Gastroesophageal sphincter (tissue), 4 donors: ENCODE measurements at regions not wholly inside any gene's neighbourhood (a gene's known extent, or its start where the extent isn't known, plus 50 kb on each side); places are given as distances from the start of the nearest gene placed in this dataset.

Experiments
- ATAC-seq: fragments of 150-250 bp; one replicate; pipeline ENCODE4 v1.9.1; 2016; ENCODE audit warnings: mild to moderate bottlenecking, moderate library complexity
- H3K27ac ChIP-seq, 4 donors: fragments of 200-600 bp; sonication (generic) in 3 of 4; 1 replicate in 3 of 4; 2 replicates in 1 of 4; pipeline ENCODE4 v1.5.1; 2016 to 2019
- H3K27me3 ChIP-seq: fragments of 200-600 bp; sonication (generic); one replicate; pipeline ENCODE4 v1.5.1; 2019
- H3K36me3 ChIP-seq, 2 donors: fragments of 200-600 bp; sonication (generic); one replicate each; pipeline ENCODE4 v1.5.1; 2019; ENCODE audit warnings: control low read depth in 1 of 2
- H3K4me1 ChIP-seq, 3 donors: fragments of 200-600 bp; sonication (generic); 1 replicate in 2 of 3; 2 replicates in 1 of 3; pipeline ENCODE4 v1.5.1; 2016 to 2019; ENCODE audit warnings: control low read depth in 2 of 3
- H3K4me3 ChIP-seq, 2 donors: fragments of 200-600 bp; sonication (generic); one replicate each; pipeline ENCODE4 v1.5.1; 2019; ENCODE audit warnings: mild to moderate bottlenecking in 1 of 2, moderate library complexity in 1 of 2
- H3K9me3 ChIP-seq, 3 donors: fragments of 200-600 bp; sonication (generic); one replicate each; pipeline ENCODE4 v1.5.1; 2017 to 2019; ENCODE audit warnings: control low read depth in 2 of 3
- EP300 ChIP-seq: sonication (generic); formaldehyde crosslinking; IDR thresholded peaks from one replicate; pipeline ENCODE4 v1.6.1; 2017; ENCODE audit warnings: antibody characterized with exemption, mild to moderate bottlenecking
- POLR2A ChIP-seq, 2 donors: fragments of 450-650 bp; IDR thresholded peaks; one replicate each; pipeline ENCODE4 v1.6.1; 2017; ENCODE audit warnings: antibody characterized with exemption in 2 of 2, mild to moderate bottlenecking in 2 of 2, moderate library complexity in 1 of 2
- POLR2AphosphoS5 ChIP-seq: sonication (generic); formaldehyde crosslinking; IDR thresholded peaks from one replicate; pipeline ENCODE4 v1.6.1; 2017; ENCODE audit warnings: antibody characterized with exemption
- WGBS, 2 donors: methylation state at CpG; one replicate each; pipeline ENCODE4 v1.1.5; 2018; ENCODE audit warnings: low coverage in 1 of 2; 5-methylcytosine and 5-hydroxymethylcytosine counted together
- TF ChIP-seq, protein P1 (sequence below), 4 experiments: fragments of 200-600 bp in 2 of 4; fragments of 450-650 bp in 2 of 4; sonication (generic) in 1 of 4; IDR thresholded peaks; one replicate each; pipeline ENCODE4 v1.5.1; 2017 to 2019; ENCODE audit warnings: antibody characterized with exemption in 4 of 4, mild to moderate bottlenecking in 2 of 4, moderate library complexity in 2 of 4

DNA sequence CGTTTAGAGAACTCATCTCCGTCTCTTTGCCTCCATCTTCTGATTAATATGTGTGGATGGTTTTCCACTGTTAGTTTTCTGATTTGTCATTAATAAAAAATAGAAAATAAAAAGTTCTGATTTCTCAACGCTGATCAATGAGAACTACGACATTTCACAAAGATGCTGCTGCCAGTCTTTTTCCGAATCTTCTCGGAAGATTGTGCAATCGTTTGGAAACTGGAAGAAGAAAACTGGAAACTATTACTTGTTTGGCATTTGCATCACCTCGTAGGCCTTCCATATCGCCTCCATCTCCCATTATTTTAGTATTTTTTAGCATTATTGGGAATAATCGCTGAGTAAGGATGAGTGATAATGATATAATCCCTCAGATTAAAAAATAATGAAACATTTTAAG, 123.2 kb upstream of the KLF6 start:
- WGBS, 2 donors: 86 to 92% methylated on average over 10 of the region's 10 CpGs
- TF ChIP-seq, protein P1, sequence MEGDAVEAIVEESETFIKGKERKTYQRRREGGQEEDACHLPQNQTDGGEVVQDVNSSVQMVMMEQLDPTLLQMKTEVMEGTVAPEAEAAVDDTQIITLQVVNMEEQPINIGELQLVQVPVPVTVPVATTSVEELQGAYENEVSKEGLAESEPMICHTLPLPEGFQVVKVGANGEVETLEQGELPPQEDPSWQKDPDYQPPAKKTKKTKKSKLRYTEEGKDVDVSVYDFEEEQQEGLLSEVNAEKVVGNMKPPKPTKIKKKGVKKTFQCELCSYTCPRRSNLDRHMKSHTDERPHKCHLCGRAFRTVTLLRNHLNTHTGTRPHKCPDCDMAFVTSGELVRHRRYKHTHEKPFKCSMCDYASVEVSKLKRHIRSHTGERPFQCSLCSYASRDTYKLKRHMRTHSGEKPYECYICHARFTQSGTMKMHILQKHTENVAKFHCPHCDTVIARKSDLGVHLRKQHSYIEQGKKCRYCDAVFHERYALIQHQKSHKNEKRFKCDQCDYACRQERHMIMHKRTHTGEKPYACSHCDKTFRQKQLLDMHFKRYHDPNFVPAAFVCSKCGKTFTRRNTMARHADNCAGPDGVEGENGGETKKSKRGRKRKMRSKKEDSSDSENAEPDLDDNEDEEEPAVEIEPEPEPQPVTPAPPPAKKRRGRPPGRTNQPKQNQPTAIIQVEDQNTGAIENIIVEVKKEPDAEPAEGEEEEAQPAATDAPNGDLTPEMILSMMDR (IDR thresholded peaks at IDR 0.05): no peak
- TF ChIP-seq EP300 (no peak), POLR2AphosphoS5 (peak; percentile 31), POLR2A (IDR thresholded peaks at IDR 0.05) (no peak)
- Histone ChIP-seq H3K36me3 (no peaks in the 10 kb centered on the region), H3K4me3 (no peak overlapping the region), H3K9me3 (no peaks in the 10 kb centered on the region), H3K27ac (peak overlapping the region in 1 of 4 donors; percentile 73), H3K27me3 (no peaks in the 10 kb centered on the region), H3K4me1 (peaks cover 0 to 19% (median 5%) of the 10 kb centered on the region in 3 donors)
- no peak for ATAC-seq

DNA sequence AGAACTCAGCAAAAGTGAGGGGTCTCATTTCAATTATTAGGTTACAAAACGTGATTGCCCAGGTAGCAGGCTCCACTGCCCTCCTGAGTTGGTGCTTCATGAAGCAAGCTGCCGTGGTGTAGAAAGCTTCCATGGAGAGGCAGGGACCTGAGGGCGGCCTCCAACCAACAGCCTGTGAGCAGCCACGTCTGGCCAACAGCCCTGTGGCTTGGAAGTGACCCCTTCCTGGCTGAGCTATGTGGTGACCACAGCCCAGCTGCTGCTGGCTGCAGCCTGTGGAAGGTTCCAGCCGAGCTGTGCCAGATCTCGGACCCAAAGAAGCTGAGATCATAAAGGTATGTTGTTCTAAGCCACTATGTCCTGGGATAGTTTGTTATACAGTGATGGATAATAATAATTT, 122.5 kb upstream of the KLF6 start:
- Histone ChIP-seq H3K4me1 (peaks cover 3 to 23% (median 11%) of the 10 kb centered on the region in 3 donors), H3K9me3 (no peaks in the 10 kb centered on the region), H3K4me3 (no peak overlapping the region), H3K36me3 (no peaks in the 10 kb centered on the region), H3K27ac (peak overlapping the region; percentile 19 to 73 (median 50)), H3K27me3 (no peaks in the 10 kb centered on the region)
- TF ChIP-seq POLR2A (IDR thresholded peaks at IDR 0.05): no peak
- TF ChIP-seq, protein P1 (IDR thresholded peaks at IDR 0.05): no peak
- no peak for TF ChIP-seq POLR2AphosphoS5
- no peak for TF ChIP-seq EP300
- WGBS, 2 donors: 92 to 100% methylated on average over 1 to 3 of the region's 6 CpGs
- peak; percentile 60 for ATAC-seq

DNA sequence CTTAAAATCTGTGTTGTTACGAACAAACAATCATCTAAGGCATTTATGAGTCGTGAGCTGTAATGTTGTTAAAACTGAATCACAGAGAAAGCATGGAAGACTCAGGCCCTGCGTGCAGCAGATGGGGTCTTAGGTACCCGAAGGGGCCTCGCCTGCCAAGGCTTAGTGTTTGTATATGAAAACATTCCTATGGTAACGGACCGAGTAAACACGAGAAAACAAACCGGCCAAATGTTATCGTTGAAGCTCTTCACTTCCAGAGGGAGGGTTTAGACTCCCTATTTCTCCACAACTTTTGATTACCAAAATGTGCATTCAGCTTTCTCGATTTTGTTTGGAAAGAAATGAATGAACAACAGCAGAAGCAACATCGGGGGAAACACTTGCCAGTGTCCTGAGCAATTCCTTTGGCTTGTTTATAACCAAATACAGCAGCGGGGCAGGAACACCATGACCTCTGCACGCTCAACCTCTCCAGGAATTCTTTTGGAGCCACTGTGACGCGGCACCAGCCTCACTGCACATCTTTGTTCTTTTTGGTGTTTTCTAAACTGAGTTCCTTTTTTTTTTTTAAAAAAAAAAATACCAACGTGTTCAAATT, 121.6 kb upstream of the KLF6 start:
- 53 to 71% methylated on average over 15 to 16 of the region's 17 CpGs for WGBS, 2 donors
- TF ChIP-seq, protein P1 (IDR thresholded peaks at IDR 0.05): no peak
- TF ChIP-seq POLR2AphosphoS5: peak; percentile 84
- no peaks in the 10 kb centered on the region for H3K9me3 ChIP-seq
- peaks cover 3 to 25% (median 14%) of the 10 kb centered on the region in 3 donors for H3K4me1 ChIP-seq
- no peaks in the 10 kb centered on the region for H3K27me3 ChIP-seq
- H3K36me3 ChIP-seq: no peaks in the 10 kb centered on the region
- peak overlapping the region; percentile 20 to 73 (median 50) for H3K27ac ChIP-seq
- H3K4me3 ChIP-seq: no peak overlapping the region
- peak; percentile 71 for ATAC-seq

DNA sequence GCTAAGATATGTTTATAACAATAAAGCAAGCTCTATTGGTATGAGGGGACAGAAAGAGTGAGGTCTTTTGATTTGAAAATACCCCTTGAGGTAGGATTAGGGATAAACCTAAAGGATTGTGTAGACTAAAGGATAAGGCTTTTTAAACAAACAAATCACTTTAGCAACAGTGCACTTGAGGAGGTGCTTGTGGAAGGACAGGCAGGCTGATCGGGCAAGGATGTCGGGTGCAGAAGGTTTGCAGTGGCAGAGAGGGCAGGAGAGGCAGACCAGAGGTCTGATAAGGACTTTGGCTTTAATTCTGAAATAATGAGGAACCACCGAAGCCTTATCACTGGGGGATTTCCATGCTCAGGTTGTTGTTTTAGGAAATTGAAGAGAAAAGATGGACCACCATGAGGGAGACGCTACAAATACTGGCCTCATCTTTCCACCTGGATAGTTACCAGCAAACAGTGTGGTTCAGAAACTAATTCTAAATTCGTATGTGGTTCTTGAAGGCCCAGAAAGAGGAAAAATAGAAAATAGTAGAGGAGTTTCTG, 119.5 kb upstream of the KLF6 start:
- WGBS, 2 donors: 75 to 80% methylated on average over 1 to 5 of the region's 5 CpGs
- ATAC-seq: no peak
- peak overlapping the region in 2 of 4 donors; percentile 55 to 81 for H3K27ac ChIP-seq
- H3K4me1 ChIP-seq: peaks cover 3 to 25% (median 14%) of the 10 kb centered on the region in 3 donors
- no peaks in the 10 kb centered on the region for H3K27me3 ChIP-seq
- no peaks in the 10 kb centered on the region for H3K9me3 ChIP-seq
- H3K36me3 ChIP-seq: no peaks in the 10 kb centered on the region
- H3K4me3 ChIP-seq: no peak overlapping the region
- no peak for TF ChIP-seq POLR2AphosphoS5
- no peak for TF ChIP-seq EP300
- no peak for TF ChIP-seq POLR2A (IDR thresholded peaks at IDR 0.05)
- TF ChIP-seq, protein P1 (IDR thresholded peaks at IDR 0.05): no peak

DNA sequence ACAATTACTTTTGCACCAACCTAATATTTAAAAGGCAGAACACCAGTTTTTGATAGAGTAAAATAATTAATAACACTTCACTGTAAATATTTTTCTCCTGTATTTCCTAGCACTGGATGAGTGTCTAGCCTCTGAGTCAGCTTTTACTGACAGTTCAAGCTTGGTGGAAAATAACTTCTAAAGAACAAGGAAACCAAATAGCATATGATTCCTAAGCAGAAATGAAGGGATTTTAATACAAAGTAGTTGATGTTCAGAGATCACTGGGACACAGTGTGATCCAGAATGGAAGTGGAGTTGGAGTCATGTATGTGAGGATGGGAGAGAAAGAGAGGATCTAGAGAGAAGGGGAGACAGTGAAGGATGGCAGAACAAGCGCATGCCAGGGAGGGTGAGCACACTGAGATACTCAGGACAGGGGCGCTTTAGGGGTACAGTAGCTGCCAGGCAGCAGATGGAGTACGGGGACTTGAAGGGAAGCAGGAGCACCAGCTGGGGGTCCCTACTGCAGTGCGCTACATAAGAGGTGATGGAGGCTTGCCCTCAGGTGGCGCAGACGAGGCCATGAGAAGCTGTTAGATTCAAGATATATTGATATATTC, 117.9 kb upstream of the KLF6 start:
- peak; percentile 53 for TF ChIP-seq POLR2AphosphoS5
- no peak for TF ChIP-seq POLR2A (IDR thresholded peaks at IDR 0.05)
- TF ChIP-seq, protein P1 (IDR thresholded peaks at IDR 0.05): no peak
- H3K9me3 ChIP-seq: no peaks in the 10 kb centered on the region
- 92 to 93% methylated on average over 6 of the region's 6 CpGs for WGBS, 2 donors
- H3K27ac ChIP-seq: peak overlapping the region; percentile 63 to 81 (median 68)
- H3K4me1 ChIP-seq: peaks cover 3 to 25% (median 14%) of the 10 kb centered on the region in 3 donors
- H3K4me3 ChIP-seq: no peak overlapping the region
- no peaks in the 10 kb centered on the region for H3K27me3 ChIP-seq
- H3K36me3 ChIP-seq: no peaks in the 10 kb centered on the region
- ATAC-seq: peak; percentile 57
